ENCODE measurements at regions not wholly inside any gene's neighbourhood (a gene's known extent, or its start where the extent isn't known, plus 50 kb on each side); places are given as distances from the start of the nearest gene placed in this dataset.

- WGBS, 10 experiments = 0 to 100% (median 50%) methylated on average over 1 to 3 of the region's 3 CpGs; no CpG with 5 or more reads in 1 of the 10 experiments
- in situ Hi-C loops (cut with MboI; ENCODE audit: low pct_unique_long_range_greater_than_20kb in 2 of 9, low sequenced_read_pairs in 9 of 9, unreplicated experiment in 9 of 9) = no loop called here
- Histone ChIP-seq H3K27ac (no peak overlapping the region), H3K4me1 (replicated peaks in 1 of 2) (no peaks in the 10 kb centered on the region), H3K4me3 (no peak overlapping the region)
- ATAC-seq (replicated peaks in 6 of 8) = peak in 4 of 8 experiments; percentile 45 to 81 (median 60)
These were observed 437.8 kb downstream of the ARHGEF28 start for GRCh38 chr5:74063821-74064220.

GRCh38 chr5:74063346-74063745 is 437.4 kb downstream of the ARHGEF28 start:
- in situ Hi-C loops (cut with MboI; ENCODE audit: low pct_unique_long_range_greater_than_20kb in 2 of 9, low sequenced_read_pairs in 9 of 9, unreplicated experiment in 9 of 9) = no loop called here
- ATAC-seq (replicated peaks in 6 of 8) = no peak
- no peak overlapping the region for H3K27ac ChIP-seq
- 40 to 100% (median 84%) methylated on average over 1 to 4 of the region's 4 CpGs for WGBS, 10 experiments
- no peaks in the 10 kb centered on the region for H3K4me1 ChIP-seq (replicated peaks in 1 of 2)
- no peak overlapping the region for H3K4me3 ChIP-seq

GRCh38 chr5:74061292-74061691 is 435.3 kb downstream of the ARHGEF28 start:
- H3K27ac ChIP-seq = no peak overlapping the region
- ATAC-seq (replicated peaks in 6 of 8) = no peak
- in situ Hi-C loops (cut with MboI; ENCODE audit: low pct_unique_long_range_greater_than_20kb in 2 of 9, low sequenced_read_pairs in 9 of 9, unreplicated experiment in 9 of 9) = no loop called here
- WGBS, 10 experiments = 40 to 100% (median 80%) methylated on average over 1 of the region's 1 CpG; no CpG with 5 or more reads in 5 of the 10 experiments
- no peaks in the 10 kb centered on the region for H3K4me1 ChIP-seq (replicated peaks in 1 of 2)
- H3K4me3 ChIP-seq = no peak overlapping the region

- H3K27ac ChIP-seq = no peak overlapping the region
- 0 to 67% (median 30%) methylated on average over 1 of the region's 1 CpG; no CpG with 5 or more reads in 6 of the 10 experiments for WGBS, 10 experiments
- no peak overlapping the region for H3K4me3 ChIP-seq
- peaks cover 0 to 10% of the 10 kb centered on the region in 2 donors for H3K4me1 ChIP-seq (replicated peaks in 1 of 2)
- ATAC-seq (replicated peaks in 6 of 8) = no peak
- in situ Hi-C loops (cut with MboI; ENCODE audit: low pct_unique_long_range_greater_than_20kb in 2 of 9, low sequenced_read_pairs in 9 of 9, unreplicated experiment in 9 of 9) = no loop called here
These were observed 433.7 kb downstream of the ARHGEF28 start for GRCh38 chr5:74059706-74060105.

GRCh38 chr5:74056789-74057164 is 430.8 kb downstream of the ARHGEF28 start:
- peaks cover 0 to 20% of the 10 kb centered on the region in 2 donors for H3K4me1 ChIP-seq (replicated peaks in 1 of 2)
- ATAC-seq (replicated peaks in 6 of 8) = peak in 4 of 8 experiments; percentile 23 to 60 (median 44)
- in situ Hi-C loops (cut with MboI; ENCODE audit: low pct_unique_long_range_greater_than_20kb in 2 of 9, low sequenced_read_pairs in 9 of 9, unreplicated experiment in 9 of 9) = no loop called here
- no peak overlapping the region for H3K4me3 ChIP-seq
- H3K27ac ChIP-seq = no peak overlapping the region

GRCh38 chr5:74056107-74056788 is 430.3 kb downstream of the ARHGEF28 start:
- in situ Hi-C loops (cut with MboI; ENCODE audit: low pct_unique_long_range_greater_than_20kb in 2 of 9, low sequenced_read_pairs in 9 of 9, unreplicated experiment in 9 of 9) = no loop called here
- ATAC-seq (replicated peaks in 6 of 8) = no peak
- Histone ChIP-seq H3K4me1 (replicated peaks in 1 of 2) (peaks cover 0 to 20% of the 10 kb centered on the region in 2 donors), H3K27ac (no peak overlapping the region), H3K4me3 (no peak overlapping the region)
- 31 to 97% (median 79%) methylated on average over 2 to 7 of the region's 7 CpGs; no CpG with 5 or more reads in 1 of the 10 experiments for WGBS, 10 experiments

GRCh38 chr5:74055486-74056106 is 429.6 kb downstream of the ARHGEF28 start:
- WGBS, 10 experiments = 36 to 100% (median 60%) methylated on average over 1 to 6 of the region's 7 CpGs; no CpG with 5 or more reads in 1 of the 10 experiments

GRCh38 chr5:74054641-74055421 is 428.8 kb downstream of the ARHGEF28 start:
- ATAC-seq (replicated peaks in 6 of 8) = peak in 1 of 8 experiments; percentile 49
- in situ Hi-C loops (cut with MboI; ENCODE audit: low pct_unique_long_range_greater_than_20kb in 2 of 9, low sequenced_read_pairs in 9 of 9, unreplicated experiment in 9 of 9) = no loop called here
- 14 to 100% (median 81%) methylated on average over 1 to 5 of the region's 5 CpGs; no CpG with 5 or more reads in 2 of the 10 experiments for WGBS, 10 experiments
- Histone ChIP-seq H3K4me1 (replicated peaks in 1 of 2) (peaks cover 0 to 26% of the 10 kb centered on the region in 2 donors), H3K27ac (no peak overlapping the region), H3K4me3 (no peak overlapping the region)

More at GRCh38 chr5:74055486-74056106, 429.6 kb downstream of the ARHGEF28 start:
- peaks cover 0 to 26% of the 10 kb centered on the region in 2 donors for H3K4me1 ChIP-seq (replicated peaks in 1 of 2)
- ATAC-seq (replicated peaks in 6 of 8) = peak in 5 of 8 experiments; percentile 27 to 62 (median 45)
- in situ Hi-C loops (cut with MboI; ENCODE audit: low pct_unique_long_range_greater_than_20kb in 2 of 9, low sequenced_read_pairs in 9 of 9, unreplicated experiment in 9 of 9) = no loop called here
- no peak overlapping the region for H3K27ac ChIP-seq
- H3K4me3 ChIP-seq = no peak overlapping the region

- WGBS, 10 experiments = 33 to 100% (median 71%) methylated on average over 2 to 4 of the region's 5 CpGs; no CpG with 5 or more reads in 5 of the 10 experiments
- H3K4me1 ChIP-seq (replicated peaks in 1 of 2) = peaks cover 0 to 26% of the 10 kb centered on the region in 2 donors
- no peak overlapping the region for H3K27ac ChIP-seq
- H3K4me3 ChIP-seq = no peak overlapping the region
- no peak for ATAC-seq (replicated peaks in 6 of 8)
- in situ Hi-C loops (cut with MboI; ENCODE audit: low pct_unique_long_range_greater_than_20kb in 2 of 9, low sequenced_read_pairs in 9 of 9, unreplicated experiment in 9 of 9) = no loop called here
These were observed 428.1 kb downstream of the ARHGEF28 start for GRCh38 chr5:74054139-74054538.

GRCh38 chr5:74052441-74053221 is 426.6 kb downstream of the ARHGEF28 start:
- in situ Hi-C loops (cut with MboI; ENCODE audit: low pct_unique_long_range_greater_than_20kb in 2 of 9, low sequenced_read_pairs in 9 of 9, unreplicated experiment in 9 of 9) = no loop called here
- peak in 1 of 8 experiments; percentile 48 for ATAC-seq (replicated peaks in 6 of 8)
- Histone ChIP-seq H3K4me3 (no peak overlapping the region), H3K4me1 (replicated peaks in 1 of 2) (peaks cover 0 to 26% of the 10 kb centered on the region in 2 donors), H3K27ac (no peak overlapping the region)
- 10 to 96% (median 87%) methylated on average over 1 to 7 of the region's 7 CpGs; no CpG with 5 or more reads in 1 of the 10 experiments for WGBS, 10 experiments

GRCh38 chr5:74051076-74051475 is 425.1 kb downstream of the ARHGEF28 start:
- no peak for ATAC-seq (replicated peaks in 6 of 8)
- WGBS, 10 experiments = 21 to 100% (median 60%) methylated on average over 1 to 2 of the region's 2 CpGs; no CpG with 5 or more reads in 3 of the 10 experiments
- Histone ChIP-seq H3K4me1 (replicated peaks in 1 of 2) (peaks cover 0 to 26% of the 10 kb centered on the region in 2 donors), H3K4me3 (no peak overlapping the region), H3K27ac (no peak overlapping the region)
- in situ Hi-C loops (cut with MboI; ENCODE audit: low pct_unique_long_range_greater_than_20kb in 2 of 9, low sequenced_read_pairs in 9 of 9, unreplicated experiment in 9 of 9) = no loop called here

- Histone ChIP-seq H3K4me1 (replicated peaks in 1 of 2) (no peaks in the 10 kb centered on the region), H3K4me3 (no peak overlapping the region), H3K27ac (no peak overlapping the region)
- no peak for ATAC-seq (replicated peaks in 6 of 8)
- WGBS, 10 experiments = 66 to 100% (median 86%) methylated on average over 1 to 5 of the region's 5 CpGs; no CpG with 5 or more reads in 1 of the 10 experiments
- in situ Hi-C loops (cut with MboI; ENCODE audit: low pct_unique_long_range_greater_than_20kb in 2 of 9, low sequenced_read_pairs in 9 of 9, unreplicated experiment in 9 of 9) = loop anchor here in 1 of 9 experiments (25.0 kb wide), 1 partner anchor 592 kb away; the partner anchor contains the start of gene ENC1
These were observed 418.9 kb downstream of the ARHGEF28 start for GRCh38 chr5:74044936-74045335.
